CD4-positive, alpha-beta memory T cell (primary cell): ENCODE measurements at regions not wholly inside any gene's neighbourhood (a gene's known extent, or its start where the extent isn't known, plus 50 kb on each side); places are given as distances from the start of the nearest gene placed in this dataset.

Source experiments
- CTCF ChIA-PET: fragments of 350-600 bp; sonication (Branson Sonifier 250); formaldehyde crosslinking; loops from one replicate; lab custom pipeline; 2021; ENCODE audit warnings: inconsistent platforms; ENCODE audit not compliant: partially characterized antibody; lab: Charles Lee
- POLR2A ChIA-PET: fragments of 350-600 bp; sonication (Branson Sonifier 250); formaldehyde crosslinking; loops from one replicate; lab custom pipeline; 2021; ENCODE audit not compliant: partially characterized antibody; lab: Charles Lee
- DNase-seq, 5 donors: peaks; one replicate each; pipeline versions ENCODE4 v3.0.0 to v3.0.0-alpha.2; 2020 to 2022; ENCODE audit warnings: mixed read lengths in 1 of 5
- H3K27ac ChIP-seq: one replicate; pipeline ENCODE4 v1.7.0; 2013; ENCODE audit warnings: low read depth, low read length
- H3K27me3 ChIP-seq: 2 replicates; pipeline ENCODE4 v1.7.0; 2013; ENCODE audit warnings: mild to moderate bottlenecking, low read length, moderate library complexity; ENCODE audit not compliant: insufficient read depth
- H3K36me3 ChIP-seq: 2 replicates; pipeline ENCODE4 v1.7.0; 2013; ENCODE audit warnings: mild to moderate bottlenecking, low read length, moderate library complexity; ENCODE audit not compliant: insufficient read depth
- H3K4me1 ChIP-seq: 2 replicates; pipeline ENCODE4 v1.7.0; 2013; ENCODE audit warnings: mild to moderate bottlenecking, low read length, moderate library complexity; ENCODE audit not compliant: insufficient read depth
- H3K4me3 ChIP-seq, 2 donors: one replicate each; pipeline ENCODE4 v1.7.0; 2013; ENCODE audit warnings: low read length in 2 of 2, mild to moderate bottlenecking in 1 of 2
- H3K9me3 ChIP-seq, 2 donors: one replicate each; pipeline ENCODE4 v1.7.0; 2013; ENCODE audit warnings: low read length in 2 of 2, control low read depth in 1 of 2; ENCODE audit not compliant: control insufficient read depth in 1 of 2
- H3K27ac Mint-ChIP-seq, 7 donors: one replicate each; pipeline ENCODE4 v1.8.0; 2020 to 2021; ENCODE audit warnings: mixed read lengths in 7 of 7, mild to moderate bottlenecking in 6 of 7, inconsistent platforms in 3 of 7, moderate library complexity in 3 of 7
- H3K27me3 Mint-ChIP-seq, 2 donors: one replicate each; pipeline ENCODE4 v1.8.0; 2020 to 2021; ENCODE audit warnings: mixed read lengths in 2 of 2
- H3K36me3 Mint-ChIP-seq, 2 donors: one replicate each; pipeline ENCODE4 v1.8.0; 2020 to 2021; ENCODE audit warnings: mixed read lengths in 2 of 2, inconsistent platforms in 1 of 2, mild to moderate bottlenecking in 1 of 2
- H3K4me1 Mint-ChIP-seq, 4 donors: one replicate each; pipeline ENCODE4 v1.8.0; 2020 to 2021; ENCODE audit warnings: mixed read lengths in 4 of 4, mild to moderate bottlenecking in 1 of 4
- H3K4me3 Mint-ChIP-seq, 8 donors: one replicate each; pipeline ENCODE4 v1.8.0; 2020 to 2021; ENCODE audit warnings: mixed read lengths in 8 of 8, mild to moderate bottlenecking in 7 of 8, moderate library complexity in 6 of 8, inconsistent platforms in 3 of 8
- H3K9me3 Mint-ChIP-seq, 8 donors: one replicate each; pipeline ENCODE4 v1.8.0; 2020 to 2021; ENCODE audit warnings: mixed read lengths in 8 of 8, mild to moderate bottlenecking in 5 of 8, inconsistent platforms in 3 of 8, moderate library complexity in 1 of 8
- intact Hi-C: fragments of 100-400 bp; cut with micrococcal nuclease; formaldehyde crosslinking; loops from one replicate; pipeline ENCODE4 v1.15.1; 2023

DNA sequence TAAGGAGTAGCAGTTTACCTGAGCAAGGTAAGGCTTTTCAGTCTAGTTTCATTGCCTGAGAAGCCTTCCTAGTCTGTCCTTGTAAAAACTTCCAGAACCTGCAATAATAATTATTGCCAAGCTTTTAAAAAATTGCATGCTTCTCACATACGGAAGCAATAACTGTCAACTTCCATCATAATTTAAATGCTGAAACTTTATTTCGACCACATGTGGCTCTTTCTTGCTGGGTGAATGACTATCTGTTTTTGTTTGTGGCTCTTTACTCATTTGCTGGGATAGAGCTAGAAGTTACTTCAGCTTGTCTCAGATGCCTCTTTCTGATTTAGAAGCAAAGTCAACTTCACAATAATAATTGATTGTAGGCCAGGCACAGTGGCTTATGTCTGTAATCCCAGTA is 95.9 kb upstream of the COL21A1 start:
- H3K4me3 ChIP-seq: no peak overlapping the region

DNA sequence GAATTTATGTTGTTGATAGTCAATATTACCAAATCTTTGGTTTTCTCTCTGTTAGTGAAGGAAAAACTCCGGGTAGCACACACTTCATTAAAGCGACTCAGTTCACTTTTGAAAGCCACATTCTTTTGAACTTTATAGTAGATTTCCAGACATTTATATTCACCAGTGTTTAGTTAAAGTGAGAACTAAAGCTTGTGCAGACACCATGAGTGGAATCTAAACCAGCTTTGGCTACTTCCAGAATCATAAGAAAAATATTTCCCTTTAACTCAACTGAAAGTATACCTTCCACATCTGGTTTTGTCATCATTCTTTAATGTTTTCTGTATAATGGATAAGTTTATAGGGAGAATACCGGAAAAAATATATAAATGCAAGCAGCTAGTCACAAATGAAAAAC is 92.1 kb upstream of the COL21A1 start:
- no peak overlapping the region for H3K4me3 ChIP-seq
- H3K27me3 Mint-ChIP-seq: no peaks in the 10 kb centered on the region
- no peak for DNase-seq
- ChIA-PET CTCF (no interaction called here), POLR2A (no interaction called here)
- no peaks in the 10 kb centered on the region for H3K4me1 ChIP-seq
- no peaks in the 10 kb centered on the region for H3K36me3 Mint-ChIP-seq
- no peaks in the 10 kb centered on the region for H3K4me1 Mint-ChIP-seq
- H3K27me3 ChIP-seq: no peaks in the 10 kb centered on the region
- no peak overlapping the region for H3K27ac ChIP-seq
- no peaks in the 10 kb centered on the region for H3K9me3 ChIP-seq
- H3K36me3 ChIP-seq: no peaks in the 10 kb centered on the region
- intact Hi-C loops: no loop called here
- no peak overlapping the region for H3K4me3 Mint-ChIP-seq
- H3K9me3 Mint-ChIP-seq: peaks cover 0 to 2% (median 0%) of the 10 kb centered on the region in 8 donors
- H3K27ac Mint-ChIP-seq: no peak overlapping the region

More for the DNA sequence above, 95.9 kb upstream of the COL21A1 start:
- H3K4me3 Mint-ChIP-seq: no peak overlapping the region
- no peak overlapping the region for H3K27ac Mint-ChIP-seq
- POLR2A ChIA-PET: no interaction called here
- H3K4me1 ChIP-seq: no peaks in the 10 kb centered on the region
- no peaks in the 10 kb centered on the region for H3K9me3 Mint-ChIP-seq
- no peak for DNase-seq
- no peaks in the 10 kb centered on the region for H3K27me3 ChIP-seq
- no peaks in the 10 kb centered on the region for H3K9me3 ChIP-seq
- peaks cover 3 to 5% of the 10 kb centered on the region in 2 donors for H3K27me3 Mint-ChIP-seq
- no peaks in the 10 kb centered on the region for H3K4me1 Mint-ChIP-seq
- intact Hi-C loops: no loop called here
- H3K27ac ChIP-seq: no peak overlapping the region
- CTCF ChIA-PET: no interaction called here
- H3K36me3 Mint-ChIP-seq: no peaks in the 10 kb centered on the region
- no peaks in the 10 kb centered on the region for H3K36me3 ChIP-seq

DNA sequence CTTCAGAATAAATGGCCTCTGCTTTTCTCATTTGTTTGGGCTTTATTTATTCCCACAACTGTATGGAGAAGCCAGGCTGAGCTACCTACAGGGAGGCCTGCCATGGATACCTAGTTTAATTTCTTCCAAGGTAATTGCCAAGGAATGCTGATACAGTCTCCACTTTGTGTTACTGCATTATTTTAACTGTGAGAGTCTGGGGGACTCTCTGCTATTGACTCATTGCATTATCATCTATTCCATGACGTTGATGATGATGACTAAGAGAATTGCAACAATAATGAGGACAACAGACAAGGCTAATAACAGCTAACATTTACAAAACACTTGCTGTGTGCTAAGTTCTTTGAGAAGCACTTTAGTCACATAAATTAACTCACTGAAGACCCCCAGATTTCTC is 88.3 kb upstream of the COL21A1 start:
- peaks cover 0 to 2% (median 0%) of the 10 kb centered on the region in 8 donors for H3K9me3 Mint-ChIP-seq

DNA sequence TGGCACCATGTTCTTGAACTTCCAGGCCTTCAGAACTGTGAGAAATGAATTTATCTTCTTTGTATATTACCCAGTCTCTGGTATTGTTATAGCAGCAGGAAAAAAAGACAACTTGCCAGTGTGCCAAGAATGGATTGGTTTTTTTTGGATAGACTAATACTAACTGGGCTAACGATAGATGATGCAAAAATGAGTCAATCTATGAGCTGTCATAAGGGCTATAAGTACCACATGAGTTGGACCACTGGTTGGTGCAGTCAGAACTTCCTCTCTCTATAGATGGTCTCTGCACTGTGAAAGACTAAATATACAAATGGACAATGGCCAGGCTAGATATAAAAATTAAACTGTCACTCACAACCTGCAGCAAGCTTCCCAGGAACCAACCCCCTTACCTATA is 87.6 kb upstream of the COL21A1 start:
- intact Hi-C loops: no loop called here
- H3K4me1 Mint-ChIP-seq: no peaks in the 10 kb centered on the region
- H3K4me3 Mint-ChIP-seq: no peak overlapping the region
- CTCF ChIA-PET: no interaction called here
- H3K4me3 ChIP-seq: no peak overlapping the region
- no peaks in the 10 kb centered on the region for H3K9me3 ChIP-seq
- peaks cover 0 to 2% (median 0%) of the 10 kb centered on the region in 8 donors for H3K9me3 Mint-ChIP-seq
- no peaks in the 10 kb centered on the region for H3K36me3 Mint-ChIP-seq
- H3K36me3 ChIP-seq: no peaks in the 10 kb centered on the region
- H3K27ac Mint-ChIP-seq: no peak overlapping the region
- H3K27ac ChIP-seq: no peak overlapping the region
- H3K27me3 Mint-ChIP-seq: no peaks in the 10 kb centered on the region
- DNase-seq: no peak
- POLR2A ChIA-PET: no interaction called here
- no peaks in the 10 kb centered on the region for H3K27me3 ChIP-seq
- H3K4me1 ChIP-seq: no peaks in the 10 kb centered on the region

More for the DNA sequence above, 88.3 kb upstream of the COL21A1 start:
- no peak for DNase-seq
- no peaks in the 10 kb centered on the region for H3K9me3 ChIP-seq
- ChIA-PET POLR2A (no interaction called here), CTCF (no interaction called here)
- H3K27ac ChIP-seq: no peak overlapping the region
- Mint-ChIP-seq H3K36me3 (no peaks in the 10 kb centered on the region), H3K4me3 (no peak overlapping the region), H3K27me3 (no peaks in the 10 kb centered on the region), H3K4me1 (no peaks in the 10 kb centered on the region), H3K27ac (no peak overlapping the region)
- no peaks in the 10 kb centered on the region for H3K36me3 ChIP-seq
- no peak overlapping the region for H3K4me3 ChIP-seq
- intact Hi-C loops: no loop called here
- H3K27me3 ChIP-seq: no peaks in the 10 kb centered on the region
- H3K4me1 ChIP-seq: no peaks in the 10 kb centered on the region

DNA sequence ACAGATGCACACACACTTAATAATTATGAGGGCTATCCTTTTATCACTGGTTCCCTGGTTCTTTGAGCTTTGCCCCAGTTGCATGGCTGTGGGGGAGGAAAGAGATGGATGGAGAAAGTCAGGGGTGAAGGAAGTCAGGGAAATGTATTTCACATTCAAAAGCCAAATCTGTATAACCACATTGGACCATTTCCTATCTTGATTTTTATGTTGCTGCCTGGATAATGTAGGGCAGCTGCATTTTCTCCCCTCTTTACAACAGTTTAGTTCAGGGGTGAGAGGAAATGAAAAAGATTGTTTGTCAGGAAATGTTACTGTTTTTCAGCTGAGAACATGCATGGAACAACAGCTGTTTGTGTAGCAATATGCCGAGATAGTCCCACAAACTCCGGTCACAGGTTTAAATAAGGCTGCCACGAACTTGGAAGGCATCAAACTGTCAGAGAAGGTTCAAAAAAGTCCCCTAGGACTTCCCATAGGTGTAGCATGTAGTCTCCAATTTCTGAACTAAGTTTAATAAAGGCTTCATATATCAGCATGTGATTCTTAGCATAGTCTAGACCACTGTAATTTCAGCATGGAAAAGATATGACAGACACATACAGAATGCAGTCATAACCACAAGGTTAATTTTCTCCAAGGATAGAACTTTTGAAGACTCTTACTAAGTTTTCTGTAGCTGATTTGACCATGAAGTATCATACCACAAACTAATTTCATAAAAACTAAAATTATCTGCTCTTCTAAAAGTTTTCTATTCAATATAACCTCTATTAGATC is 82.1 kb upstream of the COL21A1 start:
- POLR2A ChIA-PET: no interaction called here
- Mint-ChIP-seq H3K4me3 (no peak overlapping the region), H3K27me3 (no peaks in the 10 kb centered on the region), H3K9me3 (no peaks in the 10 kb centered on the region), H3K36me3 (no peaks in the 10 kb centered on the region), H3K4me1 (no peaks in the 10 kb centered on the region), H3K27ac (no peak overlapping the region)
- H3K27me3 ChIP-seq: no peaks in the 10 kb centered on the region
- no peaks in the 10 kb centered on the region for H3K9me3 ChIP-seq
- no peak overlapping the region for H3K27ac ChIP-seq
- no peak for DNase-seq
- no peaks in the 10 kb centered on the region for H3K36me3 ChIP-seq
- intact Hi-C loops: no loop called here
- CTCF ChIA-PET: no interaction called here
- H3K4me3 ChIP-seq: no peak overlapping the region
- no peaks in the 10 kb centered on the region for H3K4me1 ChIP-seq

DNA sequence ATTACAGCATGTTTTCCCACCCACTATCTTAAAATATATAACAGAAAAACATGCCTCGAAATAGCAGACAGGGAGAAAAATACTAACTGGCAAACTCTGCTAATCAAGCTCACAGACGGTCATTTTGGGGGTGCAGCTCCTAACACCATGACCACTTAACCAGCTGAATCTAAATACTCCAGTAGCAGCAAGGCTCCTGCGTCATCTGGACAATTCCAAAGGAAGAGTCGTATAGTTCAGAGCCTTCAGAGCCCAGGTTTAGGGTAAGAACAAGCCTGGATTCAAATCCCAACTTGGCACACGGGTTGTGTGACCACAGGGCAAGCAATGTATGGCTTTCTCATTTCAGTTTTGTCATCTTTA is 81.3 kb upstream of the COL21A1 start:
- Histone ChIP-seq H3K4me3 (no peak overlapping the region), H3K36me3 (no peaks in the 10 kb centered on the region), H3K27me3 (no peaks in the 10 kb centered on the region), H3K27ac (no peak overlapping the region), H3K9me3 (no peaks in the 10 kb centered on the region), H3K4me1 (no peaks in the 10 kb centered on the region)
- H3K27ac Mint-ChIP-seq: no peak overlapping the region
- DNase-seq: no peak
- POLR2A ChIA-PET: no interaction called here
- CTCF ChIA-PET: no interaction called here
- H3K36me3 Mint-ChIP-seq: no peaks in the 10 kb centered on the region
- no peak overlapping the region for H3K4me3 Mint-ChIP-seq
- no peaks in the 10 kb centered on the region for H3K27me3 Mint-ChIP-seq
- H3K4me1 Mint-ChIP-seq: no peaks in the 10 kb centered on the region
- peaks cover 0 to 3% (median 0%) of the 10 kb centered on the region in 8 donors for H3K9me3 Mint-ChIP-seq
- intact Hi-C loops: no loop called here

DNA sequence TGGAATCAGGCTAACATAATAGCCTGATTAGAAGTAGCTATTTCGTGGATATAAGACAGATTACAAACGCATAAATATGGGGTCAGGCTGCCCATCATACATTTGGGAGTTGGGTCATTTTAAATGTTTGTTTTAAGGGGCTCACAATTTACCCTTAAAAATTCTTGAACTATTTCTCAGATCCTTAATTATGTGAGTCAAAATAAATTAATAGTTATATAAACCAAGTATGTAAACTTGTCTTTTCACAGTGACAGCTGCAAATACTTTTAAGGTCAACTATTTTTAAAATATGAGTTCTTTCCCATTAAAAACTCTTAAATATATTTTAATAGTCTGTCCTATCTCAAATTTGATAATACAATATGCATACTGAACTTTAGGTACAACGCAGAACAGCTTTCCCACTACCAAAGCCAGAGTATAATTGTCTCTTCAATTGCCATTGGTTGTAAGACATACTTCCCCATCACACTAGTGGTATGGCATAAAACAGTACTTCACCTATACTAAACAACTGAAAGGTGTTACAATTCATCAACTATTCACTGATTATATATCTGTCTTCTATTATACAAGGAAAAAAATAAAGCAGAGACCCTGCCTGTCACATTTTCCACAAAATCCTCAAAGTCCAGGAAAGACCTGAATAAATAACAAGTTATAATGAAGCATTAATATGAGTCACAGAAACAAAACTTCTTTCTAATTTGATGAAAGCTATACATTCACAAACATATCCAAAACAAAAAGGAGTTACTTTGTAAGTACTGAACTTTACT is 80.8 kb upstream of the COL21A1 start:
- Mint-ChIP-seq H3K9me3 (peaks cover 0 to 3% (median 0%) of the 10 kb centered on the region in 8 donors), H3K27me3 (no peaks in the 10 kb centered on the region), H3K27ac (no peak overlapping the region), H3K4me3 (no peak overlapping the region), H3K4me1 (no peaks in the 10 kb centered on the region), H3K36me3 (no peaks in the 10 kb centered on the region)
- Histone ChIP-seq H3K27me3 (no peaks in the 10 kb centered on the region), H3K4me1 (no peaks in the 10 kb centered on the region), H3K9me3 (no peaks in the 10 kb centered on the region), H3K36me3 (no peaks in the 10 kb centered on the region), H3K27ac (no peak overlapping the region), H3K4me3 (no peak overlapping the region)
- CTCF ChIA-PET: no interaction called here
- POLR2A ChIA-PET: no interaction called here
- DNase-seq: no peak
- intact Hi-C loops: no loop called here
